Prostate gland (tissue), 2 donors: ENCODE measurements at regions not wholly inside any gene's neighbourhood (a gene's known extent, or its start where the extent isn't known, plus 50 kb on each side); places are given as distances from the start of the nearest gene placed in this dataset.
"Not testable (repeated sequence)": the region's sequence is repeated elsewhere in the genome, so short reads cannot be mapped to it uniquely, and the experiment has no call there.

Source experiments
- DNase-seq: peaks from one replicate; pipeline ENCODE4 v3.0.0-alpha.2; 2019; ENCODE audit warnings: low spot score
- H3K27ac ChIP-seq, 2 donors: fragments of 200-600 bp; sonication (generic); 2 replicates each; pipeline ENCODE4 v1.5.1; 2017 to 2019
- H3K27me3 ChIP-seq: fragments of 200-600 bp; sonication (generic); replicated peaks from 2 replicates; pipeline ENCODE4 v1.5.1; 2019; ENCODE audit not compliant: insufficient read depth
- H3K36me3 ChIP-seq, 2 donors: fragments of 200-600 bp; sonication (generic); 1 replicate in 1 of 2; 2 replicates in 1 of 2; pipeline versions ENCODE4 v1.5.1 to v1.8.1; 2017 to 2019
- H3K4me1 ChIP-seq: fragments of 200-600 bp; sonication (generic); replicated peaks from 2 replicates; pipeline ENCODE4 v1.5.1; 2019
- H3K4me3 ChIP-seq, 2 donors: fragments of 200-600 bp; sonication (generic); 2 replicates each; pipeline ENCODE4 v1.5.1; 2017 to 2019
- H3K9me3 ChIP-seq: fragments of 200-600 bp; sonication (generic); 2 replicates; pipeline ENCODE4 v1.5.1; 2017
- CTCF ChIP-seq, 4 experiments: fragments of 200-600 bp in 2 of 4; fragments of 450-650 bp in 2 of 4; sonication (generic) in 2 of 4; IDR thresholded peaks; 1 replicate in 3 of 4; 2 replicates in 1 of 4; pipeline ENCODE4 v1.5.1; 2016 to 2019; ENCODE audit warnings: antibody characterized with exemption in 4 of 4, mild to moderate bottlenecking in 2 of 4, moderate library complexity in 2 of 4
- POLR2A ChIP-seq: fragments of 450-650 bp; IDR thresholded peaks from one replicate; pipeline ENCODE4 v1.6.1; 2016; ENCODE audit warnings: antibody characterized with exemption, mild to moderate bottlenecking
- POLR2AphosphoS5 ChIP-seq: sonication (generic); formaldehyde crosslinking; IDR thresholded peaks from one replicate; pipeline ENCODE4 v1.6.1; 2017; ENCODE audit warnings: antibody characterized with exemption
- WGBS: methylation state at CpG from one replicate; pipeline ENCODE4 v1.1.5; 2018; 5-methylcytosine and 5-hydroxymethylcytosine counted together
- intact Hi-C: fragments of 100-400 bp; cut with DNase I; formaldehyde crosslinking; loops from one replicate; pipeline ENCODE4 v1.14.2; 2022

GRCh38 chr18:66252703-66253102 is 351.2 kb downstream of the CDH19 start:
- H3K9me3 ChIP-seq: no peaks in the 10 kb centered on the region
- intact Hi-C loops: no loop called here
- TF ChIP-seq CTCF (IDR thresholded peaks at IDR 0.05): no peak
- no peak for TF ChIP-seq POLR2AphosphoS5
- no peak for TF ChIP-seq POLR2A
- no peaks in the 10 kb centered on the region for H3K36me3 ChIP-seq
- no peak overlapping the region for H3K27ac ChIP-seq
- 73% methylated on average over 1 of the region's 1 CpG for WGBS
- no peaks in the 10 kb centered on the region for H3K4me1 ChIP-seq
- no peaks in the 10 kb centered on the region for H3K27me3 ChIP-seq
- no peak overlapping the region for H3K4me3 ChIP-seq
- no peak for DNase-seq

- no peak for TF ChIP-seq POLR2A
- no peak for TF ChIP-seq CTCF (IDR thresholded peaks at IDR 0.05)
- TF ChIP-seq POLR2AphosphoS5: no peak
- intact Hi-C loops: no loop called here
- no peaks in the 10 kb centered on the region for H3K4me1 ChIP-seq
- no peak for DNase-seq
- no peaks in the 10 kb centered on the region for H3K36me3 ChIP-seq
- 58% methylated on average over 2 of the region's 2 CpGs for WGBS
- H3K9me3 ChIP-seq: no peaks in the 10 kb centered on the region
- H3K4me3 ChIP-seq: no peak overlapping the region
- H3K27me3 ChIP-seq: no peaks in the 10 kb centered on the region
- H3K27ac ChIP-seq: no peak overlapping the region
Observed at GRCh38 chr18:66235206-66235605, 368.7 kb downstream of the CDH19 start.

- TF ChIP-seq POLR2AphosphoS5 (no peak), POLR2A (no peak), CTCF (IDR thresholded peaks at IDR 0.05) (no peak)
- H3K4me1 ChIP-seq: no peaks in the 10 kb centered on the region
- 75% methylated on average over 2 of the region's 2 CpGs for WGBS
- no peak overlapping the region for H3K4me3 ChIP-seq
- H3K36me3 ChIP-seq: no peaks in the 10 kb centered on the region
- no peaks in the 10 kb centered on the region for H3K27me3 ChIP-seq
- DNase-seq: no peak
- no peaks in the 10 kb centered on the region for H3K9me3 ChIP-seq
- intact Hi-C loops: no loop called here
- no peak overlapping the region for H3K27ac ChIP-seq
Observed at GRCh38 chr18:66226782-66227181, 377.1 kb downstream of the CDH19 start.

- H3K27ac ChIP-seq, intact Hi-C loops, H3K27me3 ChIP-seq, DNase-seq, H3K36me3 ChIP-seq, H3K4me3 ChIP-seq, H3K4me1 ChIP-seq, H3K9me3 ChIP-seq: not testable (repeated sequence)
- WGBS: 95% methylated on average over 12 of the region's 12 CpGs
Observed at GRCh38 chr18:66223317-66223716, 380.6 kb downstream of the CDH19 start.

- TF ChIP-seq CTCF (IDR thresholded peaks at IDR 0.05) (no peak), POLR2AphosphoS5 (no peak), POLR2A (no peak)
- no peaks in the 10 kb centered on the region for H3K4me1 ChIP-seq
- 92% methylated on average over 1 of the region's 1 CpG for WGBS
Observed at GRCh38 chr18:66222174-66222573, 381.7 kb downstream of the CDH19 start.

More at GRCh38 chr18:66222174-66222573, 381.7 kb downstream of the CDH19 start:
- Histone ChIP-seq H3K36me3 (no peaks in the 10 kb centered on the region), H3K27me3 (no peaks in the 10 kb centered on the region), H3K9me3 (no peaks in the 10 kb centered on the region), H3K27ac (no peak overlapping the region), H3K4me3 (no peak overlapping the region)
- intact Hi-C loops: no loop called here
- no peak for DNase-seq
